Esophagus muscularis mucosa (tissue), 4 donors: ENCODE measurements at regions not wholly inside any gene's neighbourhood (a gene's known extent, or its start where the extent isn't known, plus 50 kb on each side); places are given as distances from the start of the nearest gene placed in this dataset.

Experiments used
- CTCF ChIP-seq, 3 experiments: fragments of 200-600 bp in 2 of 3; fragments of 450-650 bp in 1 of 3; sonication (generic) in 2 of 3; IDR thresholded peaks; one replicate each; pipeline ENCODE4 v1.5.1; 2017 to 2019; ENCODE audit warnings: antibody characterized with exemption in 3 of 3, mild to moderate bottlenecking in 2 of 3, moderate library complexity in 1 of 3
- EP300 ChIP-seq: sonication (generic); formaldehyde crosslinking; IDR thresholded peaks from one replicate; pipeline ENCODE4 v1.6.1; 2017; ENCODE audit warnings: antibody characterized with exemption
- POLR2A ChIP-seq: fragments of 450-650 bp; IDR thresholded peaks from one replicate; pipeline ENCODE4 v1.6.1; 2017; ENCODE audit warnings: antibody characterized with exemption, moderate library complexity, mild to moderate bottlenecking, low read depth
- POLR2AphosphoS5 ChIP-seq, 2 donors: sonication (generic); formaldehyde crosslinking; IDR thresholded peaks; one replicate each; pipeline ENCODE4 v1.6.1; 2017; ENCODE audit warnings: antibody characterized with exemption in 2 of 2

GRCh38 chr1:68955424-68955823 is 458.5 kb upstream of the DEPDC1 start:
- TF ChIP-seq CTCF (IDR thresholded peaks at IDR 0.05) (no peak), POLR2A (no peak), EP300 (no peak), POLR2AphosphoS5 (IDR thresholded peaks at IDR 0.05) (no peak)
